Trophoblast cell (in vitro differentiated cells and primary cell): ENCODE measurements at regions not wholly inside any gene's neighbourhood (a gene's known extent, or its start where the extent isn't known, plus 50 kb on each side); places are given as distances from the start of the nearest gene placed in this dataset.

Experiments used
- DNase-seq, 2 donors: peaks; one replicate each; pipeline ENCODE4 v3.0.0-alpha.2; 2016
- H2AFZ ChIP-seq: 2 replicates; pipeline ENCODE4 v1.6.1; 2013; ENCODE audit warnings: low read length, moderate library complexity, mild to moderate bottlenecking; ENCODE audit not compliant: insufficient read depth, poor library complexity
- H2AK5ac ChIP-seq: 2 replicates; pipeline ENCODE4 v1.6.1; 2013; ENCODE audit warnings: mild to moderate bottlenecking, low read length
- H2BK120ac ChIP-seq: 2 replicates; pipeline ENCODE4 v1.6.1; 2013; ENCODE audit warnings: low read length, mild to moderate bottlenecking, moderate library complexity; ENCODE audit not compliant: insufficient read depth, poor library complexity
- H2BK12ac ChIP-seq: 2 replicates; pipeline ENCODE4 v1.6.1; 2013; ENCODE audit warnings: mild to moderate bottlenecking, low read length, moderate library complexity
- H2BK5ac ChIP-seq: 2 replicates; pipeline ENCODE4 v1.6.1; 2013; ENCODE audit warnings: low read length, low read depth, moderate library complexity, mild to moderate bottlenecking; ENCODE audit not compliant: poor library complexity
- H3K14ac ChIP-seq: 2 replicates; pipeline ENCODE4 v1.6.1; 2013; ENCODE audit warnings: mild to moderate bottlenecking, low read length
- H3K18ac ChIP-seq: 2 replicates; pipeline ENCODE4 v1.6.1; 2013; ENCODE audit warnings: mild to moderate bottlenecking, low read length
- H3K23ac ChIP-seq: 2 replicates; pipeline ENCODE4 v1.6.1; 2013; ENCODE audit warnings: low read length
- H3K27ac ChIP-seq: 2 replicates; pipeline ENCODE4 v1.5.1; 2013; ENCODE audit warnings: low read depth, mild to moderate bottlenecking, inconsistent platforms, low read length, moderate library complexity
- H3K27me3 ChIP-seq: 2 replicates; pipeline ENCODE4 v1.6.1; 2013; ENCODE audit warnings: inconsistent platforms, mild to moderate bottlenecking, low read length, moderate library complexity; ENCODE audit not compliant: insufficient read depth
- H3K36me3 ChIP-seq, 2 experiments: 1 replicate in 1 of 2; 2 replicates in 1 of 2; pipeline ENCODE4 v1.6.1; 2013; ENCODE audit warnings: low read length in 2 of 2, mild to moderate bottlenecking in 2 of 2, moderate library complexity in 1 of 2; ENCODE audit not compliant: insufficient read depth in 2 of 2, control insufficient read depth in 1 of 2
- H3K4ac ChIP-seq: 2 replicates; pipeline ENCODE4 v1.6.1; 2013; ENCODE audit warnings: low read depth, mild to moderate bottlenecking, low read length, moderate library complexity
- H3K4me1 ChIP-seq, 2 experiments: 1 replicate in 1 of 2; 2 replicates in 1 of 2; pipeline ENCODE4 v1.6.1; 2013; ENCODE audit warnings: low read length in 2 of 2, mild to moderate bottlenecking in 2 of 2, moderate library complexity in 1 of 2; ENCODE audit not compliant: insufficient read depth in 2 of 2, control insufficient read depth in 1 of 2
- H3K4me2 ChIP-seq: 2 replicates; pipeline ENCODE4 v1.6.1; 2013; ENCODE audit warnings: inconsistent platforms, mild to moderate bottlenecking, low read length, moderate library complexity
- H3K4me3 ChIP-seq: 2 replicates; pipeline ENCODE4 v1.5.1; 2013; ENCODE audit warnings: mild to moderate bottlenecking, low read depth, low read length, inconsistent platforms
- H3K79me1 ChIP-seq: one replicate; pipeline ENCODE4 v1.6.1; 2013; ENCODE audit warnings: low read length
- H3K79me2 ChIP-seq: 2 replicates; pipeline ENCODE4 v1.6.1; 2013; ENCODE audit warnings: low read length, mild to moderate bottlenecking; ENCODE audit not compliant: control insufficient read depth, insufficient read depth, poor library complexity
- H3K9ac ChIP-seq: 2 replicates; pipeline ENCODE4 v1.6.1; 2013; ENCODE audit warnings: mild to moderate bottlenecking, low read length
- H3K9me3 ChIP-seq: 2 replicates; pipeline ENCODE4 v1.6.1; 2013; ENCODE audit warnings: low read depth, mild to moderate bottlenecking, control low read depth, inconsistent platforms, low read length; ENCODE audit not compliant: insufficient read depth
- H4K12ac ChIP-seq: 2 replicates; pipeline ENCODE4 v1.6.1; 2013; ENCODE audit warnings: low read depth, mild to moderate bottlenecking, low read length, moderate library complexity
- H4K8ac ChIP-seq: 2 replicates; pipeline ENCODE4 v1.6.1; 2013; ENCODE audit warnings: low read depth, mild to moderate bottlenecking, low read length, moderate library complexity
- H4K91ac ChIP-seq: one replicate; pipeline ENCODE4 v1.6.1; 2013; ENCODE audit warnings: low read depth, mild to moderate bottlenecking, low read length, moderate library complexity
- WGBS: extraction: QIAGEN DNeasy Blood & Tissue Kit; methylation state at CpG from one replicate; pipeline ENCODE4 v1.1.7; 2013; ENCODE audit warnings: missing lambda C conversion rate; ENCODE audit not compliant: insufficient read length, insufficient coverage; ENCODE audit errors: extremely low coverage; 5-methylcytosine and 5-hydroxymethylcytosine counted together

DNA sequence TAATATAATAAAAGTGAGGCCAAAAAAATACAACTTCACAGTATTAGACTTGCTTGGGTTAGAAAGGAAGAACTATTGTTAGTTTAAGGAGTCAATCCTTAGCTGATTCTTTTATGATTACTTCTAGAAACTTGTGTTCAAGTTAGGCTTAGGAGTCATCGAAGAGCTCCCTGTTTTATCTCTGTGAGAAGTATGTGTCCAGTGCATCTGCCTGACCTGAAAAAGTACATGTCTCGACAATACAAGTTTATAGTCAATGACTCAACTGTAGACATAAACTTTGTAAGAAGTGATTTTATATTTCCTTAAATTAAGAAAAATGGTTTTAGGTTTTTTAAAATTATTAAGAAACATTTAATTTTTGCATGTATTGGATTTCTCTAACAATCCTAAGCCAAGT, 571.2 kb downstream of the ZEB2 start:
- H3K18ac ChIP-seq = no peak overlapping the region
- H3K27me3 ChIP-seq = no peaks in the 10 kb centered on the region
- no peaks in the 10 kb centered on the region for H3K79me1 ChIP-seq
- no peaks in the 10 kb centered on the region for H3K36me3 ChIP-seq
- no peak overlapping the region for H3K4ac ChIP-seq
- H3K79me2 ChIP-seq = no peaks in the 10 kb centered on the region
- H3K4me2 ChIP-seq = no peak overlapping the region
- no peak overlapping the region for H3K27ac ChIP-seq
- no CpG with 5 or more reads among the region's 2 CpGs for WGBS
- H2AK5ac ChIP-seq = no peak overlapping the region
- H2AFZ ChIP-seq = no peak overlapping the region
- H4K8ac ChIP-seq = no peak overlapping the region
- H4K91ac ChIP-seq = no peak overlapping the region
- H2BK120ac ChIP-seq = no peak overlapping the region
- DNase-seq = no peak
- H3K9ac ChIP-seq = no peak overlapping the region
- no peak overlapping the region for H4K12ac ChIP-seq
- no peaks in the 10 kb centered on the region for H3K9me3 ChIP-seq
- H2BK12ac ChIP-seq = no peak overlapping the region
- H3K23ac ChIP-seq = no peak overlapping the region
- H3K4me3 ChIP-seq = no peak overlapping the region
- no peak overlapping the region for H3K14ac ChIP-seq
- H3K4me1 ChIP-seq = no peaks in the 10 kb centered on the region
- no peak overlapping the region for H2BK5ac ChIP-seq

DNA sequence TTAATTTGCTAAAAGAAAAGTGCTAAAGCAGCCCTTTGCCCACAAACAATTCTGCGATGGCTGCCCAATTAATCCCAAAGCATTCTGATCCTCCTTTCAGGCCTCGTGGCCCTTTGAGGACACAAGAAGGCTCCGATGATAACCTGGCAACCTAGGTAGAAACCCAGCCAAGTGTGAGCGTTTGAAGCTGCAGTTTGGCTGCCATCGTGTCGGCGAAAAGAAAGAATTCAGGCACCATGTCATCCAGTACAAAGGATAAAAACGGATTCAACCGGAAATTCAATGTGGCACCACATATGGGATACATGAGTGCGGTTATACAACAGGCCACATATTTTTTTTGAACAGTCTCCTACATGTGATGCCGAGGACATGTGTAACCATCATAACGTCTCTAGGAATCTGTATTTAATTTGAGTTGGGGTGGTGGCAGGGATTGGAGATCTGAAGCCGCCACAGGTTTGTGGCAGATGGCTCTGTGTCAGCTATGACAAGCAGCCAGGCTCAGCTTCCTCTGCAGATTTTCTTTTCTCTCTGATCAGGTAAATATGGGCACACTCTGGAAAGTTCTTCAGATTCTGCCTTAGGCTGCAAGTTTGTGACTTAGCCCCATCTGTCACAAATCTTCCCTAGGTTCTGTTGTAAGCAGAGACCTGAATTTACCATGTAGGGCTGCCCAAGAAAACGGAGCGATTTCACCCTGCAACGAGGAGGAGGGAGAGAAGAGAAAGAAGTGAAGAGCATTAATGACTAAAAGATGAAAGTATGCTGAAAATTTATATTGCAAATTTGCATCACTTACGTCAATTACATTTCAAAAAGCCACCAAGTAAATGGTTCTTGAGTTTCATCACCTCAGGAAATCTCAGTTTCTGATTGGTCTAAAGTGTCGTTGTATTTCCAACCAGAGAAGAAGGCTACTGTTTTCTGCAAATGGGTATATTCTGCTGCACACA, 573.2 kb downstream of the ZEB2 start:
- Histone ChIP-seq H3K18ac (no peak overlapping the region), H3K9me3 (no peaks in the 10 kb centered on the region)

DNA sequence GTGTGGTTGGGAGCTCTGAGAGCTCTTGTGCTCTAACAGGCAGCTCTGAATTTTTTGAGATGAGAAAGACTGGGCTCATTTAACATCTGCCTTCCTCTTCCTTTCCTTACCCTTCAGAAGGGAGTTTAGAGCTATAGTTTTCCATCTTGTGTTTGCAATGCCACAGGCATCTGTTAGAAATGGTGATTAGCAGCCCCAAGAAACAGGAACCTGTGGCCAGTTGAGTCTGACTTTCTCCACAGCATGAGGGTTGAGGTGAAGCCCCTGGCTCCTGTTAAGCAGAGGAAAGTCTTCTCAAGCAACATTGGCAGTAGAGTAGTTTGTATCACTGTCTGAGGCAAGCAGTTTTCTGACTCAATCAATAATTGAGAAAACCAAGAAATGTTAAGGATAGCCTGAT, 577.4 kb downstream of the ZEB2 start:
- DNase-seq = no peak
- no peaks in the 10 kb centered on the region for H3K79me2 ChIP-seq

More for the DNA sequence above, 573.2 kb downstream of the ZEB2 start:
- no peaks in the 10 kb centered on the region for H3K36me3 ChIP-seq
- H3K27me3 ChIP-seq = no peaks in the 10 kb centered on the region
- H3K4me3 ChIP-seq = no peak overlapping the region
- no peak overlapping the region for H4K91ac ChIP-seq
- no peak overlapping the region for H3K23ac ChIP-seq
- H3K27ac ChIP-seq = no peak overlapping the region
- peak in 1 of 2 donors; percentile 16 for DNase-seq
- H3K79me2 ChIP-seq = no peaks in the 10 kb centered on the region
- no peak overlapping the region for H2BK120ac ChIP-seq
- H2BK12ac ChIP-seq = no peak overlapping the region
- H2AFZ ChIP-seq = no peak overlapping the region
- no peak overlapping the region for H2BK5ac ChIP-seq
- no peak overlapping the region for H3K9ac ChIP-seq
- H4K12ac ChIP-seq = no peak overlapping the region
- no peaks in the 10 kb centered on the region for H3K79me1 ChIP-seq
- H3K14ac ChIP-seq = no peak overlapping the region
- no peak overlapping the region for H3K4ac ChIP-seq
- H4K8ac ChIP-seq = no peak overlapping the region
- H3K4me1 ChIP-seq = no peaks in the 10 kb centered on the region
- no CpG with 5 or more reads among the region's 18 CpGs for WGBS
- H3K4me2 ChIP-seq = no peak overlapping the region
- H2AK5ac ChIP-seq = no peak overlapping the region

DNA sequence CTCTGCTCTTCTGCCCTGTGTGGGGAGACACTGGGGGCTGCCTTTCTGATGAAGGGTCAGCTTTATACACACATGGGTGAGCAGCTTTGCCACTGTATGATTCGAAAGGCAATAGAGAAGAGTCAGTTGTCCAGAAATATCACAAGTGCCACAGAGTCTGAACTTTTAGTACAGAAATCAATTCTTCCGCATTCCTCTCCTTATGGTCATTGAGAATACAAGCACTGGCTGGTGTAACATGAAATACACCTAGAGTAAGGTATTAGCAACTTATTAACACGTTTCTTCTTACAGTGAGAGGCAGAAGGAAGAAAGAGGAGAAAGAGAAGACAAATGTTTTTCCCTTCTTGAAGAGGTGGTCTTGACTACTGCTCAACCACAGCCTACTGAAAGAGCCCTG, 579.2 kb downstream of the ZEB2 start:
- no peak overlapping the region for H3K27ac ChIP-seq
- no CpG with 5 or more reads among the region's 3 CpGs for WGBS

More for the DNA sequence above, 577.4 kb downstream of the ZEB2 start:
- no peak overlapping the region for H2AFZ ChIP-seq
- no peak overlapping the region for H3K4me2 ChIP-seq
- H3K14ac ChIP-seq = no peak overlapping the region
- no peak overlapping the region for H3K18ac ChIP-seq
- H4K12ac ChIP-seq = no peak overlapping the region
- no peak overlapping the region for H4K8ac ChIP-seq
- no peak overlapping the region for H3K9ac ChIP-seq
- no peak overlapping the region for H2AK5ac ChIP-seq
- no peak overlapping the region for H3K27ac ChIP-seq
- no peak overlapping the region for H3K23ac ChIP-seq
- no peak overlapping the region for H4K91ac ChIP-seq
- no peak overlapping the region for H3K4me3 ChIP-seq
- no peaks in the 10 kb centered on the region for H3K36me3 ChIP-seq
- H2BK5ac ChIP-seq = no peak overlapping the region
- no peak overlapping the region for H2BK12ac ChIP-seq
- no peaks in the 10 kb centered on the region for H3K27me3 ChIP-seq
- no peaks in the 10 kb centered on the region for H3K79me1 ChIP-seq
- H3K4ac ChIP-seq = no peak overlapping the region
- H2BK120ac ChIP-seq = no peak overlapping the region
- H3K9me3 ChIP-seq = no peaks in the 10 kb centered on the region
- peaks cover 0 to under 1% of the 10 kb centered on the region in 2 experiments for H3K4me1 ChIP-seq

More for the DNA sequence above, 579.2 kb downstream of the ZEB2 start:
- no peak overlapping the region for H3K4ac ChIP-seq
- H3K36me3 ChIP-seq = no peaks in the 10 kb centered on the region
- no peak overlapping the region for H2AK5ac ChIP-seq
- no peak overlapping the region for H3K18ac ChIP-seq
- peaks cover 3% of the 10 kb centered on the region for H3K79me2 ChIP-seq
- peaks cover 5 to 6% of the 10 kb centered on the region in 2 experiments for H3K4me1 ChIP-seq
- peaks cover 3% of the 10 kb centered on the region for H3K79me1 ChIP-seq
- no peak overlapping the region for H2BK120ac ChIP-seq
- DNase-seq = no peak
- H2BK12ac ChIP-seq = no peak overlapping the region
- H4K12ac ChIP-seq = no peak overlapping the region
- H3K4me2 ChIP-seq = no peak overlapping the region
- no peak overlapping the region for H4K91ac ChIP-seq
- no peaks in the 10 kb centered on the region for H3K9me3 ChIP-seq
- H4K8ac ChIP-seq = no peak overlapping the region
- no peak overlapping the region for H3K14ac ChIP-seq
- no peak overlapping the region for H3K9ac ChIP-seq
- no peak overlapping the region for H3K4me3 ChIP-seq
- H3K27me3 ChIP-seq = peaks cover 11% of the 10 kb centered on the region
- H2BK5ac ChIP-seq = no peak overlapping the region
- H2AFZ ChIP-seq = no peak overlapping the region
- no peak overlapping the region for H3K23ac ChIP-seq
